HG03521 (cell line): ENCODE measurements at regions not wholly inside any gene's neighbourhood (a gene's known extent, or its start where the extent isn't known, plus 50 kb on each side); places are given as distances from the start of the nearest gene placed in this dataset.
"Not testable (repeated sequence)": the region's sequence is repeated elsewhere in the genome, so short reads cannot be mapped to it uniquely, and the experiment has no call there.

ENCODE experiments used
- ATAC-seq: cut with Tn5 transposase; IDR thresholded peaks from one replicate; pipeline ENCODE4 v1.9.1; 2021; ENCODE audit warnings: mild to moderate bottlenecking, moderate library complexity; ENCODE audit not compliant: unreplicated experiment

DNA sequence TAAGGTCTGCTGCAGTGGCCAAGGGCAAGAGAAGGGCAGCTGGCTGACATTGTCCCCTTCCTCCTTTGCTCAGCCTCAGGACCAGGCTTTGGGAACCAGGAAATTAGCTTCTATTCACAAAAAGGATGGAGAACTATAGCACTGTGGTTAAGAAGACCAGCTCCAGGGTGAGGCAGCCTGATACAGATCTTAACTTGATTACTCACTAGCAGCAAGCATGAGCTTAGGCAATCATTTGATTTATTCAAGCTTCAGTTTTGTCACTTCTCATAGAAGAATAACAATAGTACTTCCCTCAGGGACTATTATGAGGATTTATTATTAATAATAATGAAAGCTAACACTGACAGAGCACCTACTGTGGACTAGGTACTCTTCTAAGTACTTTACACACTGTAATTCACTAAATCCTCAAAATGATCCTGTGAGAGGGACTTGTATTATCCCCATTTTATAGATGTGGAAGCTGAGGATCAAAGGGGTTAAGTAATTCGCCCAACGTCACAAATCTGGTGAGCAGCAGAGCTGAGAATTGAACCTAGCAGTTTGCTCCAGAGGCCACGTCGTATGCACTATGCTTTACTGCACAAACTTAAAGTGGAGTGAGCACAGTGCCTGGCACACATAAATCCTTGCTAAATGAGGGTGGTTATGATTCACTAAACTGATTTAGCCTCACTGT is 130.4 kb upstream of the PAK3 start:
- no peak for ATAC-seq

DNA sequence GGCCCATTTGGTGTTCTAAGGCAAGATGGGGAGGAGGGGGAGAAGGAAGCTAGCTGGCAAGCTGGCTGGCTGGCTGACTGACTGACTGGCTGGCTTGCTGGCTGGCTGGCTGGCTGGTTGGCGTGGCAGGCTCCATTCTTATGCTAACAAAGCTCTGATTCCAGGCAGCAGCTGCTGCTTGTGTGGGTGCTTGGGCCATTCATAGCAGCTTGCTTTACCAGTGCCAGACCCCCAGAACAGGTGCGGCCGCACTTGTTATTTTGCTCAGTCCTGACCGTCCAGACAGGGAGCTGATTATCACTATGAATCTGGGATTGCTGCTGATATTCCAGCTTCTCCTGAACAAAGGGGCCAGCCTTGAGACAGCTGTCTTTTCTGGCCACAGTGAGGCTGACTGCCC is 131.2 kb upstream of the PAK3 start:
- ATAC-seq: no peak

DNA sequence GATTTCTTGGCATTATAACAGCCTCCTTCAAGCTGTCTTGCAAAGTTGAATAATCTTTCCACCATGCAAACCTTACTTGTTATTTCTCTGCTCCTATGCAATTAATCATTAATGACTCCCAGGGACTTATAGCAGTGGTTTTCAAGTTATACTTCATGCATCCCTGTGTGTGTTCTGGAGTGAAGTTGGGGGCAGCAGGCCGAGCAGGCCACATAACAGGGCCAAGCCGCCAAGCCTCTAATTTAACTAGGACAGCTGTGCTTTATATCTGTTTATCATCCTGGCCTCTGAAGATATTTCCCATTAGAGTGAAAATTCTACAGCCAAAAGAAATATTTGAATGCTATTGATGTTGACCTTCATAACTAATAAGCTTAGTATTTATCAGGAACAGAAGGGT is 133.5 kb upstream of the PAK3 start:
- no peak for ATAC-seq

DNA sequence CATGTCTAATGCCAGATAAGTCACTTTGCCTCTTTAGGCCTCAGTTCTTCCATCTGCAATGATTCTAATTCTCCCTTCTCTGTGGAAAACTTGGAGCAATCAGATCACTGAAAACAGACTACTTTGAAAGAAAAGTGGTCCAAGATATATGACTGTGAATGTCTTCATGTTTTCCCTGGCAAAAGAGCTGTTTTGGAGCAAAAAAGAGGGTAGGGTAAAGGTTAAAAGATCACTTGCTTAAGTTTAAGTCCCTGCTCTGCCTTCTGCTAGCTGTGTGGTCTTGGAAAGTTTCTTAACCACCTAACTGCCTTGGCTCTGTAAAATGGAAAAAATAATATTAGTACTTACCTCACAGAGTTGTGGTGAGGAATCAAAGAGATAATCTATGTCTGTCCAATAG is 140.3 kb upstream of the PAK3 start:
- ATAC-seq: no peak

DNA sequence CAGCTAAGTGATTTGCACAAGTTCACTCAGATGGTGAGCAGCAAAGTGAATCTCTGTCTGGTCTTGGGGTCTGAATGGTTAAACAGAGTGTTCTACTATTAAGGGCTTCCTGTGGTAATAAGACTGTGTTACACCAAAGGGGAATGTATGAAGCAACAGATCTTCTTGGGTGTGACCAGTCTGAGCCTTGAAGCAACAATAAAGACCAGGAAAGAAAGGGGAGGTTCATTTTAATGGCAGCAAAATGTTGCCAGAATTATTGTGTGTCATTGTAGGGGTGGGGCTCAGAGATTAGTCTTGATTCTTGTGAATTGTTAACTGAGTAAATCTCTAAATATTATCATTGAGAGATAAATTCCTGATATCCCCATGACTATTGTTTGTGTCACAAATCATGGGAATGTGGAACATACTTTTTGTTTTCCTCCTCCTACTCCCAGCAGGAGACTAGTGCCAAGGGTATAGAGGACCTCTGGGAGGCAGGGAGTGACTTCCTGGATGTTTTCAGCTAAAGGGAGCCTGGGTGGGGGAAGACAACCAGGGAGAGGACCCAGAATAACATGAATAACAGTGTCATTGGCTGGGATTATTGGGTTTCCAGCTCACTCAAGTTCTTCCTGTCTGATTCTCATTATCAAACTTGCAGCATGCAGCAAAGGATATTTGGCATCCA is 141.4 kb upstream of the PAK3 start:
- no peak for ATAC-seq

DNA sequence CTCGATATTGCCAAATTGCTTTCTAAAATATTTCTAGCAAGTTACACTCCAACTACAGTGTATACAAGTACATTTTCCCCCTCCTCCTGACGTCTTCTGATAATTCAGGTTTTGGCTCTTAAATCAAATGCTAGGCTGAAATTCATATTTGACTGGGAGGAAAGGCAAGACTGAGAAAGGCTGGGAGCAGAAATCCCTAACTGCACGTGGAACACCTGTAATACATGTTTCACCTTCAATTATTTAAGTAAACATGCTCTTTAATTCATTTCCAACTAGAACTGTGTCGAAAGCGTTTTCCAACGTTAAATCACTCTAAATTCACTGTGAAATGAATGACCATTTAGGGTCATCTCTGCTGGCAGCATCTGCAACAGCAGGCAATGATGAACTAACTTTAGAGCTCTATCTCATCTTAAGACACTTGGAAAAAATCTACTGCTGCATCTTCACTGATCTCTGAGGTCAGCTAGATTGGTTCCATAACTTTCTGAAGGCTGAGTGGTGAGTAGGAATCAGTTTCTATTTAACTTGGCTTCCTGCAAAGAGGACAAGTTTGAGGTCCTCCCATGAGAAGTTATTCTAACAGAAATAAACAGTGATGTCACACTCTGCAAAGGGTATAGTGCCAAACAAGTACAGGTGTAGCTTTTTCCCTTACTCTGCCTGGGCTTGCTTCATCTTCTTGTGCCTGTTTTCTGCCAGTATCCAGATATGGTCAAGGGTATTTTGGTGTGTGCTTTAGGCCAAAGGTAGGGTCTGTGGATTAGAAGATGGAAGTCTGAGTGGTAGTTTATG is 144.3 kb upstream of the PAK3 start:
- ATAC-seq: no peak

DNA sequence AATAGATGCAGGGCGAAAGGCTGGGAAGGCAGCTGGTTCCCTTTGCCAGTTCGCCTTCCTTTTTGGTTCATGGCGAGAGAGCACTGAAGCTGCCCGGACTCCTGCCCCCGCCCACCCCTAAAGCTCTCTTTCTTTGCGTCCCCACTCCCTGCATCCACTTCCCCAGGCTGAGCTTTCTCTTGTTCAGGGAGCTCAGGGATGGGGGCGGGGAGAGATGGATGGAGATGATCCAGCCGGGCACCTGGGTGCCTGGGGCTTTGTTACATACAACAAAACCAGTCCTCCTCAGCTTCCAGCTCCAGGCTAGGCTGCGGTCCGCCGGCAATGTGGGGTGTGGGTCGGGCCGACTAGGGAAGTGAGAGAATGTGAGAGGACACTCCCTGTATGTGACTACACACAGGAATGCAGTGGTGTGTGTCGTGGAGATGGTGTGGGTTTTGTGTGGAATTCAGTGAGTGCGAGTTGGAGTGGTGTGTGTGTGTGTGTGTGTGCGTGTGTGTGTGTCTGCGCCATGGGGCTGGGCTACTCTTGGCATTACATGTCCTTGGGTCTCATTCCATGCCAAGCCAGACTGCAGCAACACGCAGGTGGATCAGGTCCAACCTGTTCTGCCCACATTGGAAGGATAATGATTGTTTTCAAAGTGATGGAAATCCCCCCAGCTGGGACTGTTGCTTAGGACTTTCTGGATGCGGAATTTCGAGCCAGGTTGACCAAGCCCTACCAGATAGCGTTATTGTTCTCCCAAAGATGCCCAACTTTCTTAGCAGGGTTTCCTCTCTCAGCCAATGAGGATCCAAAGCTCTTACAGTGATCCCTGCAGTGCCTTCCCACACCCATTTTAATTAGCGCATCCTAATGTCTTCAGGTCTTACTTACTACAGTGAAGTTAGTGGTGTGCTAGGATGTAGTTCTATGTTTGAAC is 149.4 kb upstream of the CHRDL1 start:
- no peak for ATAC-seq

DNA sequence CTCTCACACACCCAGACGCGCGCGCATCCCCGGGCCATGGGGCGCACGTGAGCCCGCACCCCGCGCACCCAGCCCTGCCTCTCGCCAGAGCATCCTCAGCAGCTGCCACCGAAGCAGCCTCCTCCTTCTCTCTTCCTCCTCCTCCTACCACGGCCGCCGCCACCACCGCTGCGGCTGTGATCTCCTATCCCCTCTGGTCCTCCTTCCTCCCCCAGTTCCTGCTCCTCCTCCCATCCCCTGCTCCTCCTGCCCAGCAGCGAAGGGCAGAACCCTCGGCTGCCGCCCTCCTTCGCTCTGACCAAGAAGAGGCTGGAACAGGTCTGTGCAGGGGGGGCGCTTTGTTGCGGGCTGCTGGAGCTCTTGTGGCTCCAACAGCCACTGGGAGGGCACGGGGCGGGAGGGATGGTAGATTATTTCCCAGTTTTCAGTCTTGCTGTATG is 148.7 kb upstream of the CHRDL1 start:
- ATAC-seq: no peak

DNA sequence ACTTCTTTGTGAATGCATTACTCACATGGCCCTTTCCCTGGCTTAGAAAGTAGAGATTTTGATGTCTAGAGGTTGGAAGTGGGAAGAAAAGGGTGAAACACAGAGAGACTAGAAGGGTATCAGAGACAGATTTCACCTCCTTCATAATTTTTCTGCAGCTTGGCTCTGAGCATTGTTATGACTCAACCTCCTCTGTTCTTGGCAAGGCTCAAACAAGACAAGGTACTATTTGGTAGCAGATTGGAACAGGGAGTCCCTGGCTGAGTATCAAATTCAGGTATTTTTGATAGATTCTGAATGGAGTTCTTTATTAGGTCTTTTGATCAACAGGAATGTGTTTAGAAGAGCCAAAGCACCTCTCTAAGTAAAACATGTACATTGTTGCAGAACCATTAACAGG is 146.3 kb upstream of the CHRDL1 start:
- ATAC-seq: no peak

DNA sequence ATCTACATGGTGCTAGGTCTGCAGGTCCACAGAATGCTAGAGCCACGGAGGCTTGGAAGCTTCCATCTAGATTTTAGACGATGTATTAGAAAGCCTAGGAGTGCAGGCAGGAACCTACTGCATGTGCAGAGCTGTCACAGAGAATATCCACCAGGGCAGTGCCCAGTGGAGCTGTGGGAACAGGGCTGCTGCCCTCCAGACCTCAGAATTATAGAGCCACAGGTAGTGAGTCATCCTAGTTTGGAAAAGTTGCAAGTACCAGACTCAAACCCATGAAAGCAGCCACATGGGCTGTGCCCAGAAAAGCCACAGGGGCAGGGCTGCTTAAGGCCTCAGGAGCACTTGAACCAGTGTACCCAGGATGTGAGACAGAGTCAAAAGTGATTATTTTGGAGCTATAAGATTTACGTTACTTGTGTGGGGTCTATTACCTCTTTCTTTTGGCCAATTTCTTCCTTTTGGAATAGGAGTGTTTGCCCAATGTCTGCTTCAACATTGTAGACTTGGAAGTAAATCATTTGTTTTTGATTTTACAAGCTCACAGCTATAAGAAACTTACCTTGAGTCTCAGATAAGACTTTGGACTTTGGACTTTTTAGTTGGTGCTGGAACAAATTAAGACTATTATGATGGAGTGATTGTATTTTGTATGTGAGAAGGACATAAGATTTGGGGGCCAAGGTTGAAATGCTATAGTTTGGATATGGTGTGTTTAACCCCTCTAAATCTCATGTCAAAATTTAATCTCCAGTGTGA is 143.5 kb upstream of the CHRDL1 start:
- ATAC-seq: no peak

DNA sequence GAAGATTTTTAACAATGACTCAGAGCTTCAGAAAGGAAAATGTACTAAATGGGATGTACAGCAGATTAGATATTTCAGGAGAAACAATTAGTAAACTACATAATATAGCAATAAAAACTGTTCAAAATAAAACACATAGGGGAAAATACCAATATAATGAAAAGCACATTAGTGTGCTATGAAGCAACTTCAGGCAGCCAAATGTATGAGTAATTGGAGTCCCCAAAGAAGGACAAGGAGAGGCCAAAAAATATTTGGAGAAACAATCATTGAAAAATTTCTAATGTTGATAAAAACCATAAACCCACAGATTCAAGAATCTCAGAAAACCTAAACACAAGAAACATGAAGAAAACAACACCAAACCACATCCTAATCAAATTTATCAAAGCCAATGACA is 129.3 kb upstream of the CHRDL1 start:
- ATAC-seq: no peak

DNA sequence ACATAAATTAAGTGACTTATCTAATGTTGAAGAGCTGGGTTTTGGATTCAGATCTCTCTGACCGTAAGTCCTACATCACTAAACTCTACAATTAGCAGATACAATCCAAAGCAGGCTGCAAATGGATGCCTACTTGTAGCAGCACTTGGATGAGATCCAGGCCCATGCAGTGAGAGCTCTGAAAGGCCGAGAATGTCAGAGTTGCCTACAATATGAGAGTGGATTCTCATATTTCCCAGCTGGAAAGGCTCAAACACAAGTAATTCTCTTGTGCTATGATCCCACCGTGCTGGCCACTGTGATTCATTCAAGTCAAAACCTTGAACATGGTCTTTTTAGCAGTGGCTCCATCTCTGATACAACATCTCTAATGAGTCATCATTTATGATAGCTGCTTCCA is 125.4 kb upstream of the CHRDL1 start:
- no peak for ATAC-seq

DNA sequence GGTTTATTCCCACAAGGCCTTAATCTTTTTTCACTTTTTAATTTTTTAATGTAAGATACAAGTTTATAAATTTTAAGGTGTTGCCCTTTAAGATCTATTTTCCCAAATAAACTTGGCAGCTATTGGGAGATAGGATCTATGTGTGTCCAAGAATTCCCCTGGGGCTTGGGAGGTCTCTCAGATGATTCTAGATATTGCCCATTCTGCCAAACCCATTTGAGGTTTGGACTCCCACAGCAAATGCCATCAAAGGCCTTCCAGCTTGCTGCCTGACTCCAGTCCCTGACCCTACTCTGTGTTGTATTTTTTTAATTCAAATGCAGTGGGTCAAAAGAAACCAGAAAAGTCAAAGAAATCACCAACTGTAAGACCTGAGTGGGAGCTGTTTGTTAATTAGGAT is 120.0 kb upstream of the CHRDL1 start:
- no peak for ATAC-seq

DNA sequence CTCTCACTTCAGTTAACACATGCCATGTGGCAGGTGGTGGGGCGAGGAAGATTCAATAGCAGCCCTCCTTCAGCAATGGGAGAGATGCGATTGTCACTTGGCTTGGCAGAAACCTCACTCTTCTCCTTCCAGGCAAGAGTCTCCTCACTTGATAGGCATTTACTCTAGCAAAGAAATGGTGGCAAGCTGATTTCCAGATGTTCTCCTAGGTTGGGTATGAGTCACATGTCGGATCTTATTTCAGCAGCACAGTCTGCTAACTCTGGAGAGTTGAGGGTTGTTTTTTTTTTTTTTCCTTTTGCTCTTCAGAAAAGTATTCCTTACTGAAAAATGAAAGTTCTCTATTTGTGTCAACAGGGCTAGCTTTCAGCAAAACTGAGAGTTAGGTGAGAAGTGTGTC is 119.5 kb upstream of the CHRDL1 start:
- no peak for ATAC-seq

DNA sequence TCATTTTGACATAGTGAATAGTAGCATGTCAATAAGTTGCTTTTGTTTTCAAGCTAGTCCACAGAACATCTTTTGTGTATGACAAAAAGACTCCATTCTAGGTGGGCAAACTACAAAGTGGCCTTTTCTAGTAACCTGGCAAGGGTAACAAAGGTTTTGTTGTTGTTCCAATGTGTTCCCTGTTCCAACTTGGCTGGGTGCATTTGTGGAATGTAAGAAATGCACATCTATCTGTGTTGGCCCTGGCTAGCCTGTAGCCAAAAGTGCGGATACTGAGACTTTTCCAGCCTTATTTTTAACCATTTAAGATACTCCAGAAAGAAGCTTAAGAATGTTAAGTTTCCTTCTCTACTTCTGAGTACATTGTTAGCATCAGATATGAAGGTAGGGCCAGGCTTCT is 118.7 kb upstream of the CHRDL1 start:
- ATAC-seq: no peak

DNA sequence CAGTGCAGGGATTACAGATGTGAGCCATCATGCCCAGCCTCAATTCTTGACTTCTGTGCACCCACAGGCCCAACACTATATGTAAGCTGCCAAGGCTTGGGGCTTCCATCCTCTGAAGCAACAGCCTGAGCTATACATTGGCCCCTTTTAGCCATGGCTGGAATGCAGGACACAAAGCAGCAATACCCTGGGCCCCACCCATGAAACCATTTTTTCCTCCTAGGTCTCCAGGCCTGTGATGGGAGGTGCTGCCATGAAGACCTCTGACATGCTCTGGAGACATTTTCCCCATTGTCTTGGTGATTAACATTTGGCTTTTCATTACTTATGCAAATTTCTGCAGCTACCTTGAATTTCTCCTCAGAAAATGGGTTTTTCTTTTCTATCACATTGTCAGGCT is 109.1 kb upstream of the CHRDL1 start:
- ATAC-seq: not testable (repeated sequence)

DNA sequence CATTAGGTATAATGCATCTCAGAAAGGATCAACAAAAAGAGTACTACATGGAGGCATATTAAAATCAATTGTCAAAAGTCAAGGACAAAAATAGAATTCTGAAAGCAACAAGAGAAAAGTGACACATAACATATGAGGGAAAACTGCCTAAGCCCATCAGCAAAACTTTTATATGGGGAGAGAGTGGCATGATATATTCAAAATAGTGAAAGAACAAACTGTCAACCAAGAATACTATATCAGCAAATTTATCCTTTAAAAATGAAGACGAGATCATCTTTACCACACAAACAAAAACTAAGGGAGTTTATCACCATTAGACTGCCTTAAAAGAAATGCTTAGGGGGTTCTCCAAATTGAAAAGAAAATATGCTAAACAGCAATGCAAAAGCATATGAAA is 86.4 kb upstream of the CHRDL1 start:
- ATAC-seq: no peak

DNA sequence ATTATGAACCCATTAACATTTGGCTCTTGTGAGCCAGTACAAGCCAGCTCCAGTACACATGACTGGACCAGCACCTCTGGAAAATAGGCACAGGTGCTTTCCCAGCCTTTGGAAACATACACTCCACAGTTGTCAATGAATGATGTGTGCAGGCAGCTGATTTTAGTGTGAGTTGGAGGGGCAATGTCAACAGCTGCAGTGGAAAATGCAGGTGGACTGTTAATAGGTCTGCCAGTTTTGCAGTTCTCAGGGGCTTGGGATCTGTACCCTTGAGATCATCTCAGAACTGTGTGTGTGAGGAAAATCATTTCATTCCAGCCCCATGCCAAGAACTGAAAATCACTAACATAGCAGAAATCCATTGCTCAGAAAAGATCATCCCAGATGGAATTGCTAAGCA is 81.7 kb upstream of the CHRDL1 start:
- no peak for ATAC-seq

DNA sequence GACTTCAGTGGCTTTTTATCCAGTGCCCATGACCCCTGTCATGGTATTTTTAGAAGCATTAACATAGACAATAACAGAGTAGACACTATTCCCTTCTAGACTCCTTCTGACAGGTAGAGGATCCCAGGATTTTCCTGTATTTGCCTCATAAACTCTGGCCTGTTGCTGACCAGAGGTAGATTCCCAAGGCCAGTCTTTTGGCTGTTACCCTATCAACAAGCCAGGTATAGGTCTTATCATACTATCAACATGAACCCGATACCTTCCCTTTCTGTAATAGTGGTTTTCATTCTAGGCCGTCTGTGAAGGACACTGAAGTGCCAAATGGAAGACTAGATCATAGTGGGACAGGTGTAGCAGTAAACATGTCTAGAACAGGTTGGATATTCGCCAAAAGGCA is 76.2 kb upstream of the CHRDL1 start:
- ATAC-seq: no peak

DNA sequence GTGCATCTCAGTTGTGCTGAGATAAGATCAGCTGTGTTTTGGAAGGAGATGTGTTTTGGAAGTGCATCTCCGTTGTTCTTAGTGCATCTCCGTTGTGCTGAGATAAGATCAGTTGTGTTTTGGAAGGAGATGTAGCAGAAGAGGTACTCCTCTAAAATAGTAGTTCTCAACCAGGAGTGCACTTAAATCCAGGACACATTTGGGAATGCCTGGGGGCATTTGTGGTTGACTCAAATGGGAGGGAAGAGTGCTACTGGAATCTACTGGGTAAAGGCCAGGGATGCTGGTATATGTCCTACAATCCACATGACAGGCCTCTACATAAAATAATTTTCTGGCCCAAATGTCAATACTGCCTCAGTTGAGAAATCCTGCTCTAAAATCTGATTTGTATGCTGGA is 70.8 kb upstream of the CHRDL1 start:
- ATAC-seq: no peak
